NT2/D1 (cell line): ENCODE measurements at regions not wholly inside any gene's neighbourhood (a gene's known extent, or its start where the extent isn't known, plus 50 kb on each side); places are given as distances from the start of the nearest gene placed in this dataset.

Source experiments
- DNase-seq: peaks from one replicate; pipeline ENCODE4 v3.0.0-alpha.2; 2011; ENCODE audit warnings: low read depth, low spot score
- H3K27me3 ChIP-seq: 2 replicates; pipeline ENCODE4 v1.6.0; 2011; ENCODE audit warnings: mild to moderate bottlenecking; ENCODE audit not compliant: insufficient read length, insufficient read depth
- H3K36me3 ChIP-seq: 2 replicates; pipeline ENCODE4 v1.6.1; 2011; ENCODE audit warnings: mild to moderate bottlenecking, low read length, mixed read lengths; ENCODE audit not compliant: insufficient read depth, insufficient read length
- H3K4me1 ChIP-seq: 2 replicates; pipeline ENCODE4 v1.5.1; 2011; ENCODE audit not compliant: insufficient read depth, insufficient read length
- H3K4me3 ChIP-seq: 2 replicates; pipeline ENCODE4 v1.5.1; 2011; ENCODE audit warnings: low read depth; ENCODE audit not compliant: insufficient read length
- H3K9ac ChIP-seq: 2 replicates; pipeline ENCODE4 v1.6.0; 2011; ENCODE audit warnings: low read depth; ENCODE audit not compliant: insufficient read length
- H3K9me3 ChIP-seq: 2 replicates; pipeline ENCODE4 v1.5.1; 2011; ENCODE audit warnings: mild to moderate bottlenecking, low read length; ENCODE audit not compliant: insufficient read depth
- SUZ12 ChIP-seq: IDR thresholded peaks from 2 replicates; pipeline ENCODE4 v1.6.1; 2011; ENCODE audit not compliant: insufficient read length, insufficient read depth; ENCODE audit errors: extremely low read depth
- YY1 ChIP-seq: IDR thresholded peaks from 2 replicates; pipeline ENCODE4 v1.6.1; 2011; ENCODE audit not compliant: insufficient read length, insufficient read depth
- ZNF274 ChIP-seq: IDR thresholded peaks from 2 replicates; pipeline ENCODE4 v1.6.1; 2011; ENCODE audit warnings: mild to moderate bottlenecking, low read depth, low read length

DNA sequence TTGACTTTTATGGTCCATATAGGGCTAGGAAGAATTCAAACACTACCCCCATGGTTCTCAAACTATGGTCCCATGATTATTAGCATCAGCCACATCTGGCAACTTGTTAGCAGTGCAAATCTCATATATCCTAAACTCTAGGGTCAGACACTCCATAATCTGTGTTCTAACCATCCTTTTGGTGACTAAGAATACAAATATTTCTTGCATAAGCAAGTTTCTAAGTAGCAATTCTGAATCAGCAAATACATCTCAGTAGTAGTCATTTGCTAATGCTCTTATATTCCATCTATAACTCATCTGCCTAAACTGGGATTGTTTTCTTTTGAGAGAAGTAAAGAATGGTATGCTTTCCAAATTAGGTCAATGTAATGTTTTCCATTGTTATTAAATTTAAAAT, 447.3 kb downstream of the TMX3 start:
- no peak overlapping the region for H3K9ac ChIP-seq
- no peaks in the 10 kb centered on the region for H3K4me1 ChIP-seq
- H3K9me3 ChIP-seq, result no peaks in the 10 kb centered on the region
- no peaks in the 10 kb centered on the region for H3K36me3 ChIP-seq
- no peak for TF ChIP-seq ZNF274
- TF ChIP-seq YY1, result no peak
- no peaks in the 10 kb centered on the region for H3K27me3 ChIP-seq
- no peak for DNase-seq
- no peak overlapping the region for H3K4me3 ChIP-seq

DNA sequence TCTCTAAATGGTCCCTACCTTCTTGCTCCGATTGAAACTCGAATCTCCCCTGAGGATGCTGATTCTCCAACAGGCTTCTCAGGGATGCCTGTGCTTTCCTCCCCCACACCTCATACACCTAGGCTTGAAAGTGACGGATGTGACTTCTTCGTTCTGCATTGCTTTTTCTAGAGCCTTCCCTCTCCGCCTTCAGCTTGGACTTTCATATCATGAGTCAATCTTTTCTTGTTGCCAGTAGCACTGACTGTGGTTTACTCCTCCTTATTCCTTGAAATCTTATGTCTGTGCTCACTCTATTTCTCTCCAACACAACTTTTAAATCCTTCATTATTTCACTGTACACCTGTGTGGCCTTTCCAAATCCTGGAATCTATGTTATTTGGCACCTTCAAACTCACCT, 451.4 kb downstream of the TMX3 start:
- Histone ChIP-seq H3K9ac (no peak overlapping the region), H3K4me3 (no peak overlapping the region), H3K4me1 (no peaks in the 10 kb centered on the region), H3K36me3 (no peaks in the 10 kb centered on the region), H3K9me3 (no peaks in the 10 kb centered on the region), H3K27me3 (no peaks in the 10 kb centered on the region)
- no peak for DNase-seq
- TF ChIP-seq YY1 (no peak), ZNF274 (no peak), SUZ12 (no peak)

DNA sequence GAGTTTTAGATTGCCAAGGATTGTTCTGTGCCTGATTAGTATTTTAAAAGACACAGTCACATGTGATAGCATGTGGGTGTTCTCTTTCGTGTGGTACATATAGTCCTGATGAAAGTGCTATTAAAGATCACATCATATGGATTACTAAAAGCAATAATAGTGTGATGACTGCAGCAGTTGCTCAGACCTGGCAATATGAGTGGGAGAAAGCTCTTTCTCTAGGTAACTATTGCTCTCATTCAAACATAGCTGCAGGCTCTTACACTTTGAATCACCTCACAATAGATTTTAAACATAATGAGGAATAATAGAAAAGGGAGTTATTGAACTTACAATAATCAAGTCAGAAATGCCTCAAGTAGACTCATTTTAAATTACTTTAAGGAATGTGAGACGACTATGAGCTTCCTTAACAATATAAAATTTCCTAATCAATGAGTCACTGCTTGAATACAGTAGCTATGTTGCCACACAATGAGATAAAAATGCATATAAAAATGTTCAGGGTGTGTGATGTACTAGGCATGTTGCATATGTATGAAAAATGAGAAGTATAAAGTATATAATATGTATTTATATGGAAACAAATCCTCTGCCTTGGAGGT, 452.1 kb downstream of the TMX3 start:
- H3K9me3 ChIP-seq, result no peaks in the 10 kb centered on the region
- no peaks in the 10 kb centered on the region for H3K4me1 ChIP-seq
- TF ChIP-seq SUZ12 (no peak), YY1 (no peak), ZNF274 (no peak)
- no peak for DNase-seq
- H3K36me3 ChIP-seq, result no peaks in the 10 kb centered on the region
- H3K9ac ChIP-seq, result no peak overlapping the region
- no peaks in the 10 kb centered on the region for H3K27me3 ChIP-seq
- no peak overlapping the region for H3K4me3 ChIP-seq

DNA sequence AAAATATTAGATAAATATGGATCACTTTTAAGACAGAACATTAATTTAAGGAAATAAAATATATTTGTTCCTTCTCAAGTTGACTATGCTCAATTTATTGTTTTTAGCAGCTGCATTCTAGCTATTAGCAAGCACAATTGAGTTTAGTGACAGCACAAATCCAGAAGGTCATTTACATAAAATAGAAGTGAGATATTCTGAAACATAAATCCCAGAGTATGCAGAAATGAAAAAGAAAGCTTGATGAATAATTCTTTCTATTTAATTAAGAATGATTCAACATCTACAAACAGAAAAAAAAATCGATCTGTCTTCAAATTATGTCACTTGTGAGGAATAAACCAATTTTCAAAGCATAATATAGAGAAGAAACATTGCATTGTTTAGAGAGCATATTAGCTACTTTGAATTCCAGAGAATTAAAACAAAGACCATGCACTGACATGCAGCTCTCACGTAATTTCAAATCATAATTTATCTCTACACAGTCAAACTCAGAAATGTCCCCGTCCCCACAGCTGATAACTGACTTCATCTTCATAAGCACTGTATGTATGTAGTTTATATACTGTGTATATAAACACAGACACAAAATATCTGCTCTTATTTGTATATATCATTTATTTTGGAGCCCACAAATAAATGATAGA, 458.4 kb downstream of the TMX3 start:
- TF ChIP-seq ZNF274 (no peak), YY1 (no peak), SUZ12 (no peak)
- no peaks in the 10 kb centered on the region for H3K9me3 ChIP-seq
- H3K9ac ChIP-seq, result no peak overlapping the region
- no peaks in the 10 kb centered on the region for H3K4me1 ChIP-seq
- no peaks in the 10 kb centered on the region for H3K36me3 ChIP-seq
- no peaks in the 10 kb centered on the region for H3K27me3 ChIP-seq
- DNase-seq, result no peak
- no peak overlapping the region for H3K4me3 ChIP-seq

DNA sequence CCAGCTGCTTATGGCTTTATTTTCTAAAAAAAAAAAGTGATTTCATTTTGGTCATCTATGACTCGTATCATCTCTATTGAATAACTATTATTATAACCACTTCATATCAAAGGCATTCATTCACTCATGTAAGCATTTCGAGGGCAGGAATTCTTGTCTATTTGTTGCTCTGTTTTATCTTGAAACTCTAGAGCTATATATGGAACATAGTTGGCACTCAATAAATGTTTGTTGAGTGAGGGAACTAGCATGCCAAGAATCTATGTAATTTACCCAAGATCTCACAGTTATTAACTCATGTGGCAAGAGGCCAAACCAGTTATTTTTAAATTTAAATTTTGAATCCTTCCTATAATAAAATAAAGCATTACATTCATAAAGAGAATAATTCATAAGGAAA, 470.1 kb downstream of the TMX3 start:
- Histone ChIP-seq H3K4me1 (no peaks in the 10 kb centered on the region), H3K36me3 (no peaks in the 10 kb centered on the region), H3K27me3 (no peaks in the 10 kb centered on the region), H3K4me3 (no peak overlapping the region), H3K9me3 (no peaks in the 10 kb centered on the region), H3K9ac (no peak overlapping the region)
- DNase-seq, result no peak
- TF ChIP-seq YY1, result no peak
- TF ChIP-seq ZNF274, result no peak
- no peak for TF ChIP-seq SUZ12

DNA sequence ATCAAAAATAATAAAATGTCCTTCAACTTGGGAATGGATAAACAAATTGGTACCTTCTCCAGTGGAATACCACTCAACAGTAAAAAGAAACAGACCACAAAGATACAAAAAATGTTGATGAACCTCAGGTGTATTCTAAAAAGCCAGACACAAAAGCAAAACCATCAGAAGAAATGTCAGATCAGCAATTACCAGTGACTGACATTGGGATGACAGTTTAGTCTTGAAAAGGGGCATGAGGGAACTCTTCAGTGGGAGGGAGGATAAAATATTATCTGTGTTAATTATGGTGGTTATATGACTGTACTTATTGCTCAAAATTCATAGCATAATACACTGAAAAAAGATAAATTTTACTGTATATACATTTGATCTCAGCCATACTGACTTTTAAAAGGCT, 473.0 kb downstream of the TMX3 start:
- Histone ChIP-seq H3K9ac (no peak overlapping the region), H3K27me3 (no peaks in the 10 kb centered on the region), H3K36me3 (no peaks in the 10 kb centered on the region), H3K4me3 (no peak overlapping the region), H3K4me1 (no peaks in the 10 kb centered on the region), H3K9me3 (no peaks in the 10 kb centered on the region)
- TF ChIP-seq YY1 (no peak), SUZ12 (no peak), ZNF274 (no peak)
- DNase-seq, result no peak

DNA sequence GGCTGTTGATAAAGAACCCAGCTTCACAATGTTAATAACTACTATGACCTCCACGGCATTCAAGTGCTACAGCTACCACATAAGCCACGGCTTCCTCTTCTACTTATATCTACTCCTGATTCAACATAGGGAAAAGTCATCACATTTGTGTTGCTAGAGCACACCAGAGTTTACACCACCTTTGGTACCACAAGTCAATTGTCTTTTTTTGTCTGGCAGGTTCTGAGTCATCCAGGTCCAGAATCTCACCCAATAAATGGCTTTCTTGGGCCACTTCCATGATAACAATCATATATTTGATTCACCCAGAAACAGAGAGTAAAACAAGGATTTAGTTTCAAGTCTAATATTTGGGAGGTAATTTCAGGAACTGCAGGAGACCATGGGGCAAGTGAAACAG, 480.2 kb downstream of the TMX3 start:
- no peaks in the 10 kb centered on the region for H3K4me1 ChIP-seq
- no peak for TF ChIP-seq YY1
- TF ChIP-seq ZNF274, result no peak
- TF ChIP-seq SUZ12, result no peak
- no peaks in the 10 kb centered on the region for H3K27me3 ChIP-seq
- no peaks in the 10 kb centered on the region for H3K36me3 ChIP-seq
- H3K9ac ChIP-seq, result no peak overlapping the region
- no peak overlapping the region for H3K4me3 ChIP-seq
- H3K9me3 ChIP-seq, result no peaks in the 10 kb centered on the region
- no peak for DNase-seq

DNA sequence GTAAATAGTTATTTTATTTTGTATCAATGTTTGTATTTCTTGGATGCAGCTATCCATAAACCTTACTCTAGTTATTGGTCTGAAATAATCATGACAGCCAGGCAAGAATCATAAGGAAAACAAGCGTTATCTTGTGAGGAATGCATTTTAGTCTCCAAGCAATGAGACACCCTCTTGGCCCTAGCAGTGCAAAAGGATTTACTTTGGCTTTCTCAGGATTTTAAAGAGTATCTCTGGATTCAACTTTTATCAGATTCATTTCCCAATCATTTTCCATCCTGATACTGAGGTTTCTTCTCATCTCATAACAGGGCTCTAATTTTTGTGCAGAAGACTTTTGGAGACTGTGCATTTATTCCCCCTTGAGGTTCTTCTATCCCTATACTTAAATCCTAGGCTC, 480.8 kb downstream of the TMX3 start:
- no peaks in the 10 kb centered on the region for H3K27me3 ChIP-seq

More for the DNA sequence above, 480.8 kb downstream of the TMX3 start:
- H3K9ac ChIP-seq, result no peak overlapping the region
- no peaks in the 10 kb centered on the region for H3K36me3 ChIP-seq
- H3K4me1 ChIP-seq, result no peaks in the 10 kb centered on the region
- TF ChIP-seq YY1, result no peak
- TF ChIP-seq SUZ12, result no peak
- TF ChIP-seq ZNF274, result no peak
- no peak overlapping the region for H3K4me3 ChIP-seq
- H3K9me3 ChIP-seq, result no peaks in the 10 kb centered on the region
- DNase-seq, result no peak
